ENCODE measurements at regions not wholly inside any gene's neighbourhood (a gene's known extent, or its start where the extent isn't known, plus 50 kb on each side); places are given as distances from the start of the nearest gene placed in this dataset.

DNA sequence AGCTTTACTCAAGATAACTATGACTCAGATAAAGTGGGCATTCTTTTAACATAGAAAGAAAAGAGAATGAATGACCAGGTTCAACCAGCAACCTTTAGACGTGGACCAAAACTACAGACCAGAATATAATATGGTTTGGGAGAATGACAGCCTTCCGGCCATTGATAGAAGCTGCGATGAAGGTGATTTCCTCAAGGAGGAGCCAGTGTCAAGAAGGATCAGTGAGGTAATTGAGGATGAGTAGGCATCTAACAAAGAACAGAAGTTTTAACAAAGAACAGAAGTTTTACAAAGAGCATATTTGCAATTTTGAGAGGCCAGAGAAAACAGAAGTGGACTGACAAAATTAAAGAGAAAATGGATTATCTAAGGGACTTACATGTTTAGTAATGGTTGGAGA, 289.0 kb upstream of the AGTR1 start:
- DNase-seq: no peak
- Mint-ChIP-seq H3K4me1 (ENCODE audit: low read depth, unreplicated experiment) (no peaks in the 10 kb centered on the region), H3K27ac (ENCODE audit: unreplicated experiment) (no peak overlapping the region), H3K27me3 (ENCODE audit: unreplicated experiment) (no peaks in the 10 kb centered on the region), H3K4me3 (ENCODE audit: unreplicated experiment) (no peak overlapping the region), H3K36me3 (ENCODE audit: unreplicated experiment) (peaks cover 7% of the 10 kb centered on the region), H3K9me3 (ENCODE audit: unreplicated experiment) (peaks cover 9% of the 10 kb centered on the region)
- no peak for TF ChIP-seq CTCF (IDR thresholded peaks at IDR 0.05; ENCODE audit: partially characterized antibody, unreplicated experiment)

DNA sequence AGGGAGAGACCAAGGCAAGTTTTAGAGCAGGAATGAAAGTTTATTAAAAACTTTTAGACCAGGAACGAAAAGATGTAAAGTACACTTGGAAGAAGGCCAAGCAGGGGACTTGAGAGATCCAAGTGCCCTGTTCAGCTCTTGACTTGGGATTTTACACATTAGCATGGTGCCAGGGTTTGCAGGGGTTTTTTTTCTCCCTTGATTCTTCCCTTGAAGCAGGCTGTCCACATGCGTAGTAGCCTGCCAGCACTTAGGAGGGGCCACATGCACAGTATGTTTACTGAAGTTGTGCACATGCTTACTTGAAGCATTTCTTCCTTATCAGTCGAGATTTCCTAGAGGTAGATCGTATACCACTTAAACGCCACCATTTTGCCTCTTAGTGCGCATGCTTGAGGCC, 277.5 kb upstream of the AGTR1 start:
- Mint-ChIP-seq H3K9me3 (ENCODE audit: unreplicated experiment) (no peaks in the 10 kb centered on the region), H3K36me3 (ENCODE audit: unreplicated experiment) (no peaks in the 10 kb centered on the region), H3K27me3 (ENCODE audit: unreplicated experiment) (no peaks in the 10 kb centered on the region), H3K4me3 (ENCODE audit: unreplicated experiment) (no peak overlapping the region), H3K27ac (ENCODE audit: unreplicated experiment) (no peak overlapping the region), H3K4me1 (ENCODE audit: low read depth, unreplicated experiment) (no peaks in the 10 kb centered on the region)
- no peak for DNase-seq
- no peak for TF ChIP-seq CTCF (IDR thresholded peaks at IDR 0.05; ENCODE audit: partially characterized antibody, unreplicated experiment)

GRCh38 chr3:148428862-148429605, 268.7 kb upstream of the AGTR1 start:
- Mint-ChIP-seq H3K36me3 (ENCODE audit: unreplicated experiment) (no peaks in the 10 kb centered on the region), H3K4me3 (ENCODE audit: unreplicated experiment) (no peak overlapping the region), H3K27ac (ENCODE audit: unreplicated experiment) (no peak overlapping the region), H3K27me3 (ENCODE audit: unreplicated experiment) (peaks cover 4% of the 10 kb centered on the region), H3K9me3 (ENCODE audit: unreplicated experiment) (no peaks in the 10 kb centered on the region), H3K4me1 (ENCODE audit: low read depth, unreplicated experiment) (no peaks in the 10 kb centered on the region)
- DNase-seq: no peak
- TF ChIP-seq CTCF (IDR thresholded peaks at IDR 0.05; ENCODE audit: partially characterized antibody, unreplicated experiment): no peak

- no peak overlapping the region for H3K4me3 Mint-ChIP-seq (ENCODE audit: unreplicated experiment)
- H3K27ac Mint-ChIP-seq (ENCODE audit: unreplicated experiment): no peak overlapping the region
- H3K36me3 Mint-ChIP-seq (ENCODE audit: unreplicated experiment): no peaks in the 10 kb centered on the region
- DNase-seq: no peak
- H3K4me1 Mint-ChIP-seq (ENCODE audit: low read depth, unreplicated experiment): no peaks in the 10 kb centered on the region
- TF ChIP-seq CTCF (IDR thresholded peaks at IDR 0.05; ENCODE audit: partially characterized antibody, unreplicated experiment): no peak
- no peaks in the 10 kb centered on the region for H3K9me3 Mint-ChIP-seq (ENCODE audit: unreplicated experiment)
- no peaks in the 10 kb centered on the region for H3K27me3 Mint-ChIP-seq (ENCODE audit: unreplicated experiment)
Measured at GRCh38 chr3:148433665-148434064, 264.0 kb upstream of the AGTR1 start.

DNA sequence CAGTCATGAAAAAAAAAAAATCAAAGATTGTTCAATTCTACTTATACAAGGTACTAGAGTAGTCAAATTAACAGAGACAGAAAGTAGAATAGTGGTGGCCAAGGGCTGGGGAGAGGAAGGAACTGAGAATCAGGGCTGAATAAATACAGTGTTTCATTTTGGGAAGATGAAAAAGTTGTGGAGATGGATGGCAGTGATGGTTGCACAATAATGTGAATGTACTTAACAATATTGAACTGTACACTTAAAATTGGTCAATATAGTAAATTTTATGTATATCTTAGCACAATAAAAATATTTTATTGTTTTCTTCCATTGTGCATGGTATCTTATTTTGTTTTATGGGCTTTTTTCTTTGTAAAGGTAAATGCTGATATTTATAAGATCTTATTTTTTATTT, 262.2 kb upstream of the AGTR1 start:
- Mint-ChIP-seq H3K4me3 (ENCODE audit: unreplicated experiment) (no peak overlapping the region), H3K4me1 (ENCODE audit: low read depth, unreplicated experiment) (peaks cover 5% of the 10 kb centered on the region), H3K9me3 (ENCODE audit: unreplicated experiment) (no peaks in the 10 kb centered on the region), H3K36me3 (ENCODE audit: unreplicated experiment) (no peaks in the 10 kb centered on the region), H3K27ac (ENCODE audit: unreplicated experiment) (no peak overlapping the region), H3K27me3 (ENCODE audit: unreplicated experiment) (no peaks in the 10 kb centered on the region)
- DNase-seq: no peak
- no peak for TF ChIP-seq CTCF (IDR thresholded peaks at IDR 0.05; ENCODE audit: partially characterized antibody, unreplicated experiment)
